ENCODE measurements at regions not wholly inside any gene's neighbourhood (a gene's known extent, or its start where the extent isn't known, plus 50 kb on each side); places are given as distances from the start of the nearest gene placed in this dataset.

DNA sequence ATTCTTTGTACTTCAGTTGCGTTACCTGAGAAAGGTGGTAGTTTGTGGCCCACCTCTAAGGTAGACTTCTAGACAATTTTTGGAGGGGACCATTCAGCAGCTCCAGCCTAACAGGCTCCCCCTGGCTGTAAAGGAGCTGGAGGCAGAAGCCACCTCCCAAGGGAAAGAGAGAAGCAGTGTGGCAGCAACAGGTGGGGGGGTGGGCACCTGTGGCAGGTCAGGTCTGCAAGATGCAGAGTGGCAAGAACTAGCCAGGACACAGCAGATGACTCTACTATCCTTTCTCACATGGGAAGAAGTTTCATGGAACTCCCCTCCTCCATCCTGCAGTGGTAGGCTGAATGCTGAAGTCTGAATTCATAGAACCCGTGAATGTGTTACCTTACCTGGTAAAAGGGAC lies 148.3 kb upstream of the DTNBP1 start:
- TF ChIP-seq, protein P1, sequence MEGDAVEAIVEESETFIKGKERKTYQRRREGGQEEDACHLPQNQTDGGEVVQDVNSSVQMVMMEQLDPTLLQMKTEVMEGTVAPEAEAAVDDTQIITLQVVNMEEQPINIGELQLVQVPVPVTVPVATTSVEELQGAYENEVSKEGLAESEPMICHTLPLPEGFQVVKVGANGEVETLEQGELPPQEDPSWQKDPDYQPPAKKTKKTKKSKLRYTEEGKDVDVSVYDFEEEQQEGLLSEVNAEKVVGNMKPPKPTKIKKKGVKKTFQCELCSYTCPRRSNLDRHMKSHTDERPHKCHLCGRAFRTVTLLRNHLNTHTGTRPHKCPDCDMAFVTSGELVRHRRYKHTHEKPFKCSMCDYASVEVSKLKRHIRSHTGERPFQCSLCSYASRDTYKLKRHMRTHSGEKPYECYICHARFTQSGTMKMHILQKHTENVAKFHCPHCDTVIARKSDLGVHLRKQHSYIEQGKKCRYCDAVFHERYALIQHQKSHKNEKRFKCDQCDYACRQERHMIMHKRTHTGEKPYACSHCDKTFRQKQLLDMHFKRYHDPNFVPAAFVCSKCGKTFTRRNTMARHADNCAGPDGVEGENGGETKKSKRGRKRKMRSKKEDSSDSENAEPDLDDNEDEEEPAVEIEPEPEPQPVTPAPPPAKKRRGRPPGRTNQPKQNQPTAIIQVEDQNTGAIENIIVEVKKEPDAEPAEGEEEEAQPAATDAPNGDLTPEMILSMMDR (conservative IDR thresholded peaks at IDR 0.05), result peak; percentile 24; the same call in 2 of the 3 replicates
- Histone ChIP-seq H3K4me2 (ENCODE audit: insufficient read depth, insufficient read length, low read length) (no peak overlapping the region), H2BK20ac (ENCODE audit: low read depth, low read length, poor library complexity, severe bottlenecking) (no peak overlapping the region), H2BK120ac (ENCODE audit: low read depth, low read length, poor library complexity, severe bottlenecking) (no peak overlapping the region), H3K79me1 (ENCODE audit: insufficient read depth, low read depth, low read length, poor library complexity, severe bottlenecking) (no peaks in the 10 kb centered on the region), H2AK5ac (ENCODE audit: insufficient read length, low read length) (no peak overlapping the region), H3K9me3 (ENCODE audit: control insufficient read depth, low read depth, low read length) (no peaks in the 10 kb centered on the region), H3K23ac (ENCODE audit: insufficient read length, low read depth, low read length) (no peak overlapping the region), H2BK5ac (ENCODE audit: insufficient read length, low read length) (no peak overlapping the region), H3K27me3 (ENCODE audit: insufficient read depth, low read length) (no peaks in the 10 kb centered on the region), H4K20me1 (ENCODE audit: control insufficient read depth, insufficient read depth, insufficient read length) (no peaks in the 10 kb centered on the region), H2AFZ (ENCODE audit: low read length) (no peak overlapping the region), H3K14ac (ENCODE audit: insufficient read depth, low read length) (no peak overlapping the region), H2BK12ac (ENCODE audit: insufficient read length, low read depth, low read length) (no peak overlapping the region), H3T11ph (ENCODE audit: low read length) (no peak overlapping the region), H3K56ac (ENCODE audit: insufficient read length, low read depth, low read length) (no peak overlapping the region), H4K5ac (ENCODE audit: insufficient read length, low read depth, low read length) (no peak overlapping the region), H3K27ac (ENCODE audit: insufficient read length, low read depth, low read length) (no peak overlapping the region), H3K9ac (ENCODE audit: extremely low read depth, insufficient read length, low read length) (no peak overlapping the region), H4K91ac (ENCODE audit: insufficient read length, low read depth, low read length) (no peak overlapping the region), H3K79me2 (ENCODE audit: insufficient read depth, low read length) (no peaks in the 10 kb centered on the region), H2BK15ac (ENCODE audit: low read depth, low read length) (no peak overlapping the region), H3K18ac (ENCODE audit: insufficient read length, low read depth, low read length) (no peak overlapping the region), H3K4ac (ENCODE audit: low read depth, low read length) (no peak overlapping the region), H3K4me1 (ENCODE audit: insufficient read depth, low read length) (no peaks in the 10 kb centered on the region), H3K23me2 (ENCODE audit: insufficient read length, low read depth, low read length, poor library complexity, severe bottlenecking) (no peaks in the 10 kb centered on the region), H4K8ac (replicated peaks; ENCODE audit: insufficient read length, low read depth, low read length) (no peak overlapping the region)
- no peak for DNase-seq
- Mint-ChIP-seq H3K27ac (no peak overlapping the region), H3K36me3 (ENCODE audit: insufficient read depth in 1 of 3, low read depth in 3 of 3) (no peaks in the 10 kb centered on the region), H3K27me3 (ENCODE audit: low read depth) (peaks cover 1% of the 10 kb centered on the region; the same call in 1 of the 2 replicates), H3K4me1 (peaks cover 0 to 3% of the 10 kb centered on the region in 2 experiments; a peak in 1 of 4 replicates), H3K9me3 (peaks cover 0 to 4% of the 10 kb centered on the region in 2 experiments; a peak in 1 of 5 replicates), H3K4me3 (no peak overlapping the region)
- no CpG with 5 or more reads among the region's 2 CpGs for WGBS (ENCODE audit: extremely low coverage, insufficient read length, low lambda C conversion rate)
